ENCODE measurements at regions not wholly inside any gene's neighbourhood (a gene's known extent, or its start where the extent isn't known, plus 50 kb on each side); places are given as distances from the start of the nearest gene placed in this dataset.

- no peak overlapping the region for H3K27ac Mint-ChIP-seq
- H3K27me3 Mint-ChIP-seq, result no peaks in the 10 kb centered on the region
- H3K36me3 Mint-ChIP-seq (ENCODE audit: low read depth), result no peaks in the 10 kb centered on the region
- ATAC-seq (replicated peaks), result no peak
- H3K9me3 Mint-ChIP-seq, result peaks cover 9% of the 10 kb centered on the region
- no peak overlapping the region for H3K4me3 Mint-ChIP-seq
- no peaks in the 10 kb centered on the region for H3K4me1 Mint-ChIP-seq
Measured at GRCh38 chr6:66751630-66752029, 1044.6 kb upstream of the EYS start.

DNA sequence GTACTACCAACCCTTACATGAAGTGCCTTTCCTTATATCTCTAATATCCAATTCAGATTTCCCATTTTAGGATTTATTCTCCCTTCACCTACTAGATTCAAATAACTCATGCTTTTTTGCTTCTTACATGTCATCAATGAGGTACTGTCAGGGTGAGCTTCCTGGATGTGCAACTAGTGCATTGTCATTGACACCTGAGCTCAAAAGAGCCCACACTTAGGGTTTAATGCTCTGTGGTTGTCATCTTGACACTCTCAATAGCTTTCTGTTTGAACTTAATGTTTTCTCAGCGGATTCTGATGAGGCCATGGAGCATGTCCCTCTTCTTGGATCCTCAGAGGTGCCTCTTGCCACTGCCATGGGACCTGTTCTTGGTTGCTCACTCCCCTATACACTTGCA lies 1033.3 kb upstream of the EYS start:
- H3K4me3 Mint-ChIP-seq, result no peak overlapping the region

GRCh38 chr6:66735106-66735890 lies 1028.3 kb upstream of the EYS start:
- Mint-ChIP-seq H3K9me3 (peaks cover 7% of the 10 kb centered on the region), H3K4me1 (no peaks in the 10 kb centered on the region), H3K27ac (no peak overlapping the region), H3K27me3 (no peaks in the 10 kb centered on the region), H3K36me3 (ENCODE audit: low read depth) (no peaks in the 10 kb centered on the region), H3K4me3 (no peak overlapping the region)
- no peak for ATAC-seq (replicated peaks)

More for the DNA sequence above, 1033.3 kb upstream of the EYS start:
- ATAC-seq (replicated peaks), result no peak
- peaks cover 5% of the 10 kb centered on the region for H3K9me3 Mint-ChIP-seq
- H3K27me3 Mint-ChIP-seq, result no peaks in the 10 kb centered on the region
- no peak overlapping the region for H3K27ac Mint-ChIP-seq
- no peaks in the 10 kb centered on the region for H3K4me1 Mint-ChIP-seq
- H3K36me3 Mint-ChIP-seq (ENCODE audit: low read depth), result no peaks in the 10 kb centered on the region

DNA sequence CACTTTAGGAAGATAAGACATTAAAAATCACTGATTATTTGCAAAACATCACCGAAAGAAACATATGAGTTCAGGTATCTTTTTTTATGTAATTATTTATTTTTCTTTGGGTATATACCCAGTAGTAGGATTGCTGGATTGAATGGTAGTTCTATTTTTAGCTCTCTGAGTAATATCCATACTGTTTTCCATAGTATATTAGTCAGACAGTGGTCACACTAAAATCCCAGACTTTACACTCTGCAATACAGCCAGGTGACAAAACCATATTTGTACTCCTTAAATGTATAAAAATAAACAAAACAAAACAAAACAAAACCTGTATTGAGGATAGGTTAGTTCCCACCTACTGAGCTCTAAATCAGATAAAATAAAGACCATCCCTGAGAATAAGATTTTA lies 1024.3 kb upstream of the EYS start:
- no peak overlapping the region for H3K27ac Mint-ChIP-seq
- peaks cover 9% of the 10 kb centered on the region for H3K9me3 Mint-ChIP-seq
- no peak overlapping the region for H3K4me3 Mint-ChIP-seq
- ATAC-seq (replicated peaks), result no peak
- H3K27me3 Mint-ChIP-seq, result no peaks in the 10 kb centered on the region
- no peaks in the 10 kb centered on the region for H3K36me3 Mint-ChIP-seq (ENCODE audit: low read depth)
- no peaks in the 10 kb centered on the region for H3K4me1 Mint-ChIP-seq

GRCh38 chr6:66725670-66726069 lies 1018.6 kb upstream of the EYS start:
- H3K27me3 Mint-ChIP-seq, result no peaks in the 10 kb centered on the region
- H3K9me3 Mint-ChIP-seq, result peaks cover 9% of the 10 kb centered on the region
- no peaks in the 10 kb centered on the region for H3K36me3 Mint-ChIP-seq (ENCODE audit: low read depth)
- H3K27ac Mint-ChIP-seq, result no peak overlapping the region
- no peak for ATAC-seq (replicated peaks)
- H3K4me3 Mint-ChIP-seq, result no peak overlapping the region
- H3K4me1 Mint-ChIP-seq, result no peaks in the 10 kb centered on the region

DNA sequence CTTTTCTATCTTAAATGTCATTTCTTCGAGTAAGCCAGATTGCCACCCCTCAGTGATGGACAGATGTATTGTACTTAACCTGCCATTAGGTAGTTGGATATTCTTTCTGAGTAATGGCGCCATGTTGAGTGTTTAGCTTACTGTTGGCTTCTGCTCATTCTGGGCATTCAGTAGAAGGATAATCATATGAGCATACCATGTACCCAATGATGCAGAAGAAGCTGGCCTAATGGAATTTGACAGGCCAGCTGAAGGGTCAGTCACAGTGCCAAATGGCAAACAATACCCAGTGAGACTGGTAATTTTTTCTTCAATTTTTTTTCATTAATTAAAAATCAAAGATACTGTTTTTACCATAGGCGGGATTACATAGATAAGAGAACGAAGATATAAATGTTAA lies 1010.8 kb upstream of the EYS start:
- Mint-ChIP-seq H3K4me1 (no peaks in the 10 kb centered on the region), H3K27ac (no peak overlapping the region), H3K9me3 (peaks cover 8% of the 10 kb centered on the region), H3K27me3 (no peaks in the 10 kb centered on the region), H3K36me3 (ENCODE audit: low read depth) (no peaks in the 10 kb centered on the region), H3K4me3 (no peak overlapping the region)
- ATAC-seq (replicated peaks), result no peak

- no peak for ATAC-seq (replicated peaks)
- H3K27ac Mint-ChIP-seq, result no peak overlapping the region
- no peaks in the 10 kb centered on the region for H3K27me3 Mint-ChIP-seq
- H3K36me3 Mint-ChIP-seq (ENCODE audit: low read depth), result no peaks in the 10 kb centered on the region
- H3K4me1 Mint-ChIP-seq, result no peaks in the 10 kb centered on the region
- peaks cover 5% of the 10 kb centered on the region for H3K9me3 Mint-ChIP-seq
- H3K4me3 Mint-ChIP-seq, result no peak overlapping the region
Measured at GRCh38 chr6:66699385-66699784, 992.4 kb upstream of the EYS start.

GRCh38 chr6:66689608-66690007 lies 982.6 kb upstream of the EYS start:
- Mint-ChIP-seq H3K9me3 (peaks cover 14% of the 10 kb centered on the region), H3K4me1 (no peaks in the 10 kb centered on the region), H3K4me3 (no peak overlapping the region), H3K27me3 (no peaks in the 10 kb centered on the region), H3K27ac (no peak overlapping the region), H3K36me3 (ENCODE audit: low read depth) (no peaks in the 10 kb centered on the region)
- ATAC-seq (replicated peaks), result no peak

GRCh38 chr6:66687611-66688140 lies 980.6 kb upstream of the EYS start:
- H3K4me1 Mint-ChIP-seq, result no peaks in the 10 kb centered on the region

GRCh38 chr6:66675906-66676305 lies 968.9 kb upstream of the EYS start:
- H3K4me1 Mint-ChIP-seq, result no peaks in the 10 kb centered on the region
- H3K36me3 Mint-ChIP-seq (ENCODE audit: low read depth), result no peaks in the 10 kb centered on the region
- H3K27ac Mint-ChIP-seq, result no peak overlapping the region
- H3K4me3 Mint-ChIP-seq, result no peak overlapping the region
- no peaks in the 10 kb centered on the region for H3K27me3 Mint-ChIP-seq
- H3K9me3 Mint-ChIP-seq, result peaks cover 4% of the 10 kb centered on the region
- no peak for ATAC-seq (replicated peaks)

More at GRCh38 chr6:66687611-66688140, 980.6 kb upstream of the EYS start:
- H3K4me3 Mint-ChIP-seq, result no peak overlapping the region
- peaks cover 10% of the 10 kb centered on the region for H3K9me3 Mint-ChIP-seq
- ATAC-seq (replicated peaks), result no peak
- no peak overlapping the region for H3K27ac Mint-ChIP-seq
- no peaks in the 10 kb centered on the region for H3K36me3 Mint-ChIP-seq (ENCODE audit: low read depth)
- no peaks in the 10 kb centered on the region for H3K27me3 Mint-ChIP-seq

DNA sequence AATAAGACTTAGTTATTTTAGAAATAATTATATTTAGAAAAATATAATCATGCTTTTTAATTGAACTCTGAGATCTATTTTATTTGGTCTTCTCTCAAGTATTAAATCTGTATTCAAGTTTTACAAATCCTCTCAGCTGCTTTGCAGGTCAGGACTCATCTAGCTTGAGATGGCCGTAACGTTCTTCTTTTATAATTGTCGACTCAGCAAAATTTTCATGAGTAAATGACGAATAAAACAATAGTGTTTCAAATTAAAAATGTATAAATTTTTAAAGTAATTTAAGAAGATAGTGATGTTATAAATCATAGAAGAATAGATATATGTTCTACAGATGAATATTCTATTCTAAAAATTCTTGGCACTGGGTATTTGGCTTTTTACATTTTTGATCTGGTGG lies 957.1 kb upstream of the EYS start:
- no peak overlapping the region for H3K27ac Mint-ChIP-seq
- ATAC-seq (replicated peaks), result no peak
- no peaks in the 10 kb centered on the region for H3K36me3 Mint-ChIP-seq (ENCODE audit: low read depth)
- no peak overlapping the region for H3K4me3 Mint-ChIP-seq
- H3K9me3 Mint-ChIP-seq, result peaks cover 4% of the 10 kb centered on the region
- no peaks in the 10 kb centered on the region for H3K27me3 Mint-ChIP-seq
- H3K4me1 Mint-ChIP-seq, result no peaks in the 10 kb centered on the region

GRCh38 chr6:66662721-66663507 lies 955.9 kb upstream of the EYS start:
- no peak overlapping the region for H3K27ac Mint-ChIP-seq
- peaks cover 4% of the 10 kb centered on the region for H3K9me3 Mint-ChIP-seq
- H3K4me1 Mint-ChIP-seq, result no peaks in the 10 kb centered on the region
- no peak for ATAC-seq (replicated peaks)
- no peaks in the 10 kb centered on the region for H3K27me3 Mint-ChIP-seq
- no peaks in the 10 kb centered on the region for H3K36me3 Mint-ChIP-seq (ENCODE audit: low read depth)
- no peak overlapping the region for H3K4me3 Mint-ChIP-seq

DNA sequence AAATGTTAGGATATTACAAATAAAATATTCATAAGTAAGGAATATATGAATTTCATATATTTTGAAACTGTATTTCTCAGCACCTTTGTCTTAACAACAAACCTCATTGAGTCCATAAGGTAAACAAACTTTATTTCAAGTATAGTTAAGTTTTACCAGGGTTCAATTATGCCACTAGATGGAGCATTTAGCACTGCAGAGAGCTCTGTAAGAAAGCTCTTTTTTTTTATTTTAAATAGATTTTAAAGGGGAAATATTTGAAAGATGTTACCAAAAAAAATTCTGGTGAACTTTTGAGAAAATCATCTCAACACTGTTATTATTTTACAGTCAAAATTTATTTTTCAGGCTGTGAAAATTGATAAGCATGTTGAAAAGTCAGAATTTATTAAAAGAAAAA lies 955.2 kb upstream of the EYS start:
- H3K27me3 Mint-ChIP-seq, result no peaks in the 10 kb centered on the region
- peaks cover 4% of the 10 kb centered on the region for H3K9me3 Mint-ChIP-seq
- H3K36me3 Mint-ChIP-seq (ENCODE audit: low read depth), result no peaks in the 10 kb centered on the region
- no peaks in the 10 kb centered on the region for H3K4me1 Mint-ChIP-seq
- ATAC-seq (replicated peaks), result no peak
- H3K27ac Mint-ChIP-seq, result no peak overlapping the region
- H3K4me3 Mint-ChIP-seq, result no peak overlapping the region

- no peak overlapping the region for H3K4me3 Mint-ChIP-seq
- ATAC-seq (replicated peaks), result no peak
Measured at GRCh38 chr6:66655420-66655819, 948.4 kb upstream of the EYS start.

GRCh38 chr6:66638518-66638917 lies 931.5 kb upstream of the EYS start:
- no peak overlapping the region for H3K27ac Mint-ChIP-seq

More at GRCh38 chr6:66655420-66655819, 948.4 kb upstream of the EYS start:
- H3K27me3 Mint-ChIP-seq, result no peaks in the 10 kb centered on the region
- H3K4me1 Mint-ChIP-seq, result no peaks in the 10 kb centered on the region
- peaks cover 6% of the 10 kb centered on the region for H3K9me3 Mint-ChIP-seq
- no peak overlapping the region for H3K27ac Mint-ChIP-seq
- H3K36me3 Mint-ChIP-seq (ENCODE audit: low read depth), result no peaks in the 10 kb centered on the region

More at GRCh38 chr6:66638518-66638917, 931.5 kb upstream of the EYS start:
- no peak overlapping the region for H3K4me3 Mint-ChIP-seq
- peaks cover 9% of the 10 kb centered on the region for H3K9me3 Mint-ChIP-seq
- no peaks in the 10 kb centered on the region for H3K36me3 Mint-ChIP-seq (ENCODE audit: low read depth)
- no peaks in the 10 kb centered on the region for H3K27me3 Mint-ChIP-seq
- no peak for ATAC-seq (replicated peaks)
- H3K4me1 Mint-ChIP-seq, result no peaks in the 10 kb centered on the region
